ENCODE measurements at regions not wholly inside any gene's neighbourhood (a gene's known extent, or its start where the extent isn't known, plus 50 kb on each side); places are given as distances from the start of the nearest gene placed in this dataset.

GRCh38 chr2:234716271-234716670 is 219.4 kb upstream of the ARL4C start:
- Mint-ChIP-seq H3K4me1 (peaks cover 16 to 18% of the 10 kb centered on the region in 2 experiments), H3K36me3 (ENCODE audit: insufficient read depth in 1 of 3, low read depth in 3 of 3) (no peaks in the 10 kb centered on the region; a peak in 1 of 7 replicates), H3K27me3 (ENCODE audit: low read depth) (peaks cover 26% of the 10 kb centered on the region), H3K4me3 (no peak overlapping the region), H3K9me3 (no peaks in the 10 kb centered on the region; a peak in 1 of 5 replicates), H3K27ac (no peak overlapping the region)
- no peak overlapping the region for H4K91ac ChIP-seq (ENCODE audit: insufficient read length, low read depth, low read length)
- H3K27ac ChIP-seq (ENCODE audit: insufficient read length, low read depth, low read length), result no peak overlapping the region
- H3K23ac ChIP-seq (ENCODE audit: insufficient read length, low read depth, low read length), result no peak overlapping the region
- no peak for DNase-seq
- H3K14ac ChIP-seq (ENCODE audit: insufficient read depth, low read length), result no peak overlapping the region
- H3T11ph ChIP-seq (ENCODE audit: low read length), result no peak overlapping the region
- no peaks in the 10 kb centered on the region; the same call in 1 of the 2 replicates for H3K27me3 ChIP-seq (ENCODE audit: insufficient read depth, low read length)
- H3K18ac ChIP-seq (ENCODE audit: insufficient read length, low read depth, low read length), result no peak overlapping the region
- H4K20me1 ChIP-seq (ENCODE audit: control insufficient read depth, insufficient read depth, insufficient read length), result no peaks in the 10 kb centered on the region
- H3K79me1 ChIP-seq (ENCODE audit: insufficient read depth, low read depth, low read length, poor library complexity, severe bottlenecking), result no peaks in the 10 kb centered on the region
- H3K56ac ChIP-seq (ENCODE audit: insufficient read length, low read depth, low read length), result no peak overlapping the region
- H2BK20ac ChIP-seq (ENCODE audit: low read depth, low read length, poor library complexity, severe bottlenecking), result no peak overlapping the region
- H2BK5ac ChIP-seq (ENCODE audit: insufficient read length, low read length), result no peak overlapping the region
- H2BK12ac ChIP-seq (ENCODE audit: insufficient read length, low read depth, low read length), result no peak overlapping the region
- H3K9me3 ChIP-seq (ENCODE audit: control insufficient read depth, low read depth, low read length), result no peaks in the 10 kb centered on the region
- no peak overlapping the region for H4K5ac ChIP-seq (ENCODE audit: insufficient read length, low read depth, low read length)
- H2BK15ac ChIP-seq (ENCODE audit: low read depth, low read length), result no peak overlapping the region
- no peaks in the 10 kb centered on the region for H3K4me1 ChIP-seq (ENCODE audit: insufficient read depth, low read length)
- H2AK5ac ChIP-seq (ENCODE audit: insufficient read length, low read length), result no peak overlapping the region
- WGBS (ENCODE audit: extremely low coverage, insufficient read length, low lambda C conversion rate), result no CpG with 5 or more reads among the region's 9 CpGs
- no peak overlapping the region for H3K4me2 ChIP-seq (ENCODE audit: insufficient read depth, insufficient read length, low read length)
- no peak overlapping the region for H2BK120ac ChIP-seq (ENCODE audit: low read depth, low read length, poor library complexity, severe bottlenecking)
- no peak overlapping the region for H3K9ac ChIP-seq (ENCODE audit: extremely low read depth, insufficient read length, low read length)
- H3K23me2 ChIP-seq (ENCODE audit: insufficient read length, low read depth, low read length, poor library complexity, severe bottlenecking), result no peaks in the 10 kb centered on the region
- no peak overlapping the region for H2AFZ ChIP-seq (ENCODE audit: low read length)
- H3K4ac ChIP-seq (ENCODE audit: low read depth, low read length), result no peak overlapping the region
- H4K8ac ChIP-seq (replicated peaks; ENCODE audit: insufficient read length, low read depth, low read length), result no peak overlapping the region
- TF ChIP-seq, protein P1, sequence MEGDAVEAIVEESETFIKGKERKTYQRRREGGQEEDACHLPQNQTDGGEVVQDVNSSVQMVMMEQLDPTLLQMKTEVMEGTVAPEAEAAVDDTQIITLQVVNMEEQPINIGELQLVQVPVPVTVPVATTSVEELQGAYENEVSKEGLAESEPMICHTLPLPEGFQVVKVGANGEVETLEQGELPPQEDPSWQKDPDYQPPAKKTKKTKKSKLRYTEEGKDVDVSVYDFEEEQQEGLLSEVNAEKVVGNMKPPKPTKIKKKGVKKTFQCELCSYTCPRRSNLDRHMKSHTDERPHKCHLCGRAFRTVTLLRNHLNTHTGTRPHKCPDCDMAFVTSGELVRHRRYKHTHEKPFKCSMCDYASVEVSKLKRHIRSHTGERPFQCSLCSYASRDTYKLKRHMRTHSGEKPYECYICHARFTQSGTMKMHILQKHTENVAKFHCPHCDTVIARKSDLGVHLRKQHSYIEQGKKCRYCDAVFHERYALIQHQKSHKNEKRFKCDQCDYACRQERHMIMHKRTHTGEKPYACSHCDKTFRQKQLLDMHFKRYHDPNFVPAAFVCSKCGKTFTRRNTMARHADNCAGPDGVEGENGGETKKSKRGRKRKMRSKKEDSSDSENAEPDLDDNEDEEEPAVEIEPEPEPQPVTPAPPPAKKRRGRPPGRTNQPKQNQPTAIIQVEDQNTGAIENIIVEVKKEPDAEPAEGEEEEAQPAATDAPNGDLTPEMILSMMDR (conservative IDR thresholded peaks at IDR 0.05), result no peak
- no peaks in the 10 kb centered on the region for H3K79me2 ChIP-seq (ENCODE audit: insufficient read depth, low read length)
